HT-29 (cell line): ENCODE measurements at regions not wholly inside any gene's neighbourhood (a gene's known extent, or its start where the extent isn't known, plus 50 kb on each side); places are given as distances from the start of the nearest gene placed in this dataset.

Experiments
- DNase-seq: peaks from one replicate; pipeline ENCODE4 v3.0.0-alpha.2; 2015; ENCODE audit warnings: low spot score

- peak; percentile 87 for DNase-seq
Observed at GRCh38 chr4:74682567-74683359, 111.6 kb downstream of the BTC start.

DNA sequence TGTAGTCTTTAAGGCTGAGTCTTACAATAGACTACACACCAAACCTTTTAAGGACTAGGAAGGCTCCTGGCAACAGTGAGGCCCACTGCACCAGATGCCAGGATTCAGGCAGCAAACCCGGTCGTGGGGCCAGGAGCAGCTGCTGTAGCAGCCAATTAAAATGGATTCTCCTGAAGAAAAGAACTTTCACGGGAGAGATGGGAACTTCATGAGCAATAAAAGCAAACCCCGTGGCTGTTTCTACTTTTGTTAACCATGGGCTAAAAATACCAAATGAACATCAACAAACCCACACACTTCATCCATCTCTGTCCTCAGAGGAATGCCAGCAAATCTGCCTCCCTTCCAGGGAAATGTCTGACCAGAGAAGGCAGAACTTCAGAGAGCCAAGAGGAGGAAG is 101.4 kb downstream of the BTC start:
- no peak for DNase-seq
